Upper lobe of right lung (tissue), 1 donor: ENCODE measurements at regions not wholly inside any gene's neighbourhood (a gene's known extent, or its start where the extent isn't known, plus 50 kb on each side); places are given as distances from the start of the nearest gene placed in this dataset.

Experiments
- ATAC-seq: fragments of 200-7000 bp; cut with Tn5 transposase; one replicate; pipeline ENCODE4 v1.9.1; 2020; ENCODE audit warnings: mild to moderate bottlenecking, moderate library complexity
- DNase-seq: peaks from one replicate; pipeline ENCODE4 v3.0.0-alpha.2; 2020
- H3K27ac ChIP-seq: fragments of 200-600 bp; one replicate; pipeline ENCODE4 v1.8.0; 2022
- H3K27me3 ChIP-seq: fragments of 200-600 bp; one replicate; pipeline ENCODE4 v1.8.0; 2022; ENCODE audit warnings: mild to moderate bottlenecking
- H3K36me3 ChIP-seq: fragments of 200-600 bp; one replicate; pipeline ENCODE4 v1.8.0; 2022
- H3K4me1 ChIP-seq: fragments of 200-600 bp; one replicate; pipeline ENCODE4 v1.8.0; 2022
- H3K4me3 ChIP-seq: fragments of 200-600 bp; one replicate; pipeline ENCODE4 v1.8.0; 2022; ENCODE audit warnings: mild to moderate bottlenecking
- H3K9me3 ChIP-seq: fragments of 200-600 bp; one replicate; pipeline ENCODE4 v1.8.0; 2022
- intact Hi-C: fragments of 100-400 bp; cut with DNase I; formaldehyde crosslinking; loops from one replicate; pipeline ENCODE4 v1.11.0; 2022
- TF ChIP-seq, protein P1 (sequence below): fragments of 200-600 bp; IDR thresholded peaks from one replicate; pipeline ENCODE4 v1.8.0; 2022; ENCODE audit warnings: antibody characterized with exemption
- donor health status: DM: no; HTN: yes; CAD: no; lungs with severe emphysema.

DNA sequence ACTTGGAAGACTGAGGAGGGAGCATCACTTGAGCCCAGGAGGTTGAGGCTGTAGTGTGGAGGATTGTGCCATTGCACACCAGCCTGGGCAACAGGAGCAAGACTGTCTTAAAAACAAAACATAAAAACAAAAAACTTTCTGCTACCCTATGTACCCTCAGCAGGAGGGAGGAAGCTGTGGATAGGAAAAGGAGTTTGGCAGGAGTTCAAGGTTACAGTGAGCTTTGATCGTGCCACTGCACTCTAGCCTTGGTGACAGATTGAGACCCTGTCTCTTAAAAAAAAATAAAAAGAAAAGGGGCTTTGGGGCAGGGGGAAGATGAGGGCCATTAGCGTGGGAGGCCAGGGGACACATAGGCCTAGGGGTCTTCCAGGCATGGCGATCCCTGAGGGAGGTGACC is 135.7 kb downstream of the DHX35 start:
- intact Hi-C loops = no loop called here

DNA sequence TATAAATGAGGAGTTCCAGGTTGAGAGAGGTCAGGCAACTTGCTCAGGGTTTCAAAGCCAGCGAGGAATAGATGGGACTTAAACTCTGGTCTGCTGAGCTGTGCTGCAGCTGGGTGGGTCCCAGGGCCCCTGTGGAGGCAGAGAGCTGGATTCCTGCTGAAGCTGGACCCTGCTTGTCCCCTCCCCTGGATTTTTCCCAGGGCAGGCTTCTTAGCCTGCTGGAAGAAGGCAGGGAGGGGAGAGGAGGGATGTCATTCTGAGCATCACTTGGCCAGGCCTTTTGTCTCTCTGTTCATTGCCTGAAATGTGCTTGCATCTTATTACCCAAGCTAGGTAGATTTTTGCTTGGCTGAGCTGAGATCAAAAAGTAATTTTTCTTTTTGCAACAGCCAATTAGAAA is 133.7 kb downstream of the DHX35 start:
- no peaks in the 10 kb centered on the region for H3K4me1 ChIP-seq
- H3K27ac ChIP-seq = no peak overlapping the region
- no peaks in the 10 kb centered on the region for H3K27me3 ChIP-seq
- intact Hi-C loops = no loop called here
- no peak overlapping the region for H3K4me3 ChIP-seq
- H3K36me3 ChIP-seq = no peaks in the 10 kb centered on the region
- ATAC-seq = no peak
- H3K9me3 ChIP-seq = no peaks in the 10 kb centered on the region
- no peak for DNase-seq
- TF ChIP-seq, protein P1, sequence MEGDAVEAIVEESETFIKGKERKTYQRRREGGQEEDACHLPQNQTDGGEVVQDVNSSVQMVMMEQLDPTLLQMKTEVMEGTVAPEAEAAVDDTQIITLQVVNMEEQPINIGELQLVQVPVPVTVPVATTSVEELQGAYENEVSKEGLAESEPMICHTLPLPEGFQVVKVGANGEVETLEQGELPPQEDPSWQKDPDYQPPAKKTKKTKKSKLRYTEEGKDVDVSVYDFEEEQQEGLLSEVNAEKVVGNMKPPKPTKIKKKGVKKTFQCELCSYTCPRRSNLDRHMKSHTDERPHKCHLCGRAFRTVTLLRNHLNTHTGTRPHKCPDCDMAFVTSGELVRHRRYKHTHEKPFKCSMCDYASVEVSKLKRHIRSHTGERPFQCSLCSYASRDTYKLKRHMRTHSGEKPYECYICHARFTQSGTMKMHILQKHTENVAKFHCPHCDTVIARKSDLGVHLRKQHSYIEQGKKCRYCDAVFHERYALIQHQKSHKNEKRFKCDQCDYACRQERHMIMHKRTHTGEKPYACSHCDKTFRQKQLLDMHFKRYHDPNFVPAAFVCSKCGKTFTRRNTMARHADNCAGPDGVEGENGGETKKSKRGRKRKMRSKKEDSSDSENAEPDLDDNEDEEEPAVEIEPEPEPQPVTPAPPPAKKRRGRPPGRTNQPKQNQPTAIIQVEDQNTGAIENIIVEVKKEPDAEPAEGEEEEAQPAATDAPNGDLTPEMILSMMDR = no peak

More for the DNA sequence above, 135.7 kb downstream of the DHX35 start:
- DNase-seq (no peak), ATAC-seq (no peak)
- no peaks in the 10 kb centered on the region for H3K27me3 ChIP-seq
- no peaks in the 10 kb centered on the region for H3K36me3 ChIP-seq
- H3K4me3 ChIP-seq = no peak overlapping the region
- TF ChIP-seq, protein P1 = no peak
- no peaks in the 10 kb centered on the region for H3K4me1 ChIP-seq
- H3K27ac ChIP-seq = no peak overlapping the region
- H3K9me3 ChIP-seq = no peaks in the 10 kb centered on the region

DNA sequence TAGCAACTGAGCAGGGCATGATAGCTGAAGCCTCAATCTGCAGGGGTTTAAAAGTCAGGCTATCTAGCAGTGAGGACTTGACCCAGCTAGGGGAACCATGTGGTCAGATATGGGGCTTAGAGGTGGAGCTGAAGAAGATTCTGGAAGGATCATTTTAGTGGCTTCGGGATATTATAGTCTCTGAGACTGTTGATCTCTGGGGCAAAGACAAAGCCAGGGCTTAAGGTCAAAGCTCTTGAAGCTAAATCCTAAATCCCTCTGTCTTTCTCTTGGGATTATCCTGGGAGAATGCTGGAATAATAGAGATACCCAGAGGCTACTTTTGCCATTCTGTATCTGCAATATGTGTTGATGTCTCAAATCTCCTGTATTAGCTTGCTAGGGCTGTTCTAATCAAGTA is 132.2 kb downstream of the DHX35 start:
- no peak overlapping the region for H3K4me3 ChIP-seq
- H3K27me3 ChIP-seq = no peaks in the 10 kb centered on the region
- no peaks in the 10 kb centered on the region for H3K36me3 ChIP-seq
- H3K9me3 ChIP-seq = no peaks in the 10 kb centered on the region
- H3K4me1 ChIP-seq = no peaks in the 10 kb centered on the region
- TF ChIP-seq, protein P1 = no peak
- ATAC-seq = no peak
- no peak overlapping the region for H3K27ac ChIP-seq
- intact Hi-C loops = no loop called here
- DNase-seq = no peak

DNA sequence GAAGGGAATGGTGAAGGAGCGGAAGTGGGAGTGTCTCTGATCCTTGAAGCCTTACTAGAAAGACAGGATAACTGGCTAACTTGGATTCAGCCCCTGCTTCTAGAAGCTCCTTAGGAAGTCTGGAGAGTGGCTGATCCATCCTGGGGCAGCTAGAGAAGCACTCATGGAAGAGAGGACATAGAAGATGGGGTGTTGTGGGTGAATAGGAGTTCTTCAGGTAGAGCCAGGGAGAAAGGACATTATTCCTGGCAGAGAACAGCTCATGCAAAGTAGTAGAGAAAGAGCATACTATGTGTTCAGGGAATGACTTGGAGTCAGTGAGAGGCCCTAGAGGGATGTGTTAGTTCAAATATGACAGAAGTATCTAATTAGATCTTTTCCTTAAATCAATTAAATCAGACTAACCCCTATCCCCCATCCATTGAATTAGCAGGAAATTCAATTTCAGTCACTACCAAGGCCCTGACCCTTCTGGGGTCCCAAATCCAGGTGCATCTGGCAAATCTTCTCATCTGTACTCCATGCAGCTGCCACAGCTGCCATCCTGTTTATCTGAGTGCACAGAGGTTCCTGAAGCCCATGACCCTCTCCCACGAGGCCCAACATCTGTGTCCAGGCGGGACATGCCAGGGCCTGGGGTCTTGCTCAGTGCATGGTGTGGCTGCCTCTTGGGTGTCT is 130.7 kb downstream of the DHX35 start:
- no peaks in the 10 kb centered on the region for H3K9me3 ChIP-seq
- no peak overlapping the region for H3K27ac ChIP-seq
- intact Hi-C loops = no loop called here
- no peak for ATAC-seq
- TF ChIP-seq, protein P1 = no peak
- no peaks in the 10 kb centered on the region for H3K4me1 ChIP-seq
- H3K27me3 ChIP-seq = no peaks in the 10 kb centered on the region
- DNase-seq = no peak
- H3K4me3 ChIP-seq = no peak overlapping the region
- no peaks in the 10 kb centered on the region for H3K36me3 ChIP-seq

DNA sequence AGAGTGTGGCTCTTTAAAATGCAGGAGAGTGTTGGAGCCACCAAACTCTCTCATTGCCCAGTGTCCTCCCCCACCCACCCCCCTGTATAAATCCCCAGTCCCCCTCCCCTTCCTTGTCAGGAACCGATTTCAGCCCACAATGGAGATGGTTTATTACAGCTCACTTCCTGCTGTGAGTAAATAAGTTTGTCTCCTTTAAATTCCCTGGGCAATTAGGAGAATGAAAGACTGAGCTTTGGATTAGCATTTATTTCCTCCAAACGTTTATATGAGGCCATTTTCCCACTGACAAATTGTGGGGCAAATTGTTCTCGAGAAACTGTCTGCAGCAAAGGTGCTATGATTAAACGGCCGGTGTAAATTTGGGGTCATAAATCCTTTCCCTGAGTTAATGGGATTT is 128.8 kb downstream of the DHX35 start:
- TF ChIP-seq, protein P1 = no peak
- H3K27ac ChIP-seq = no peak overlapping the region
- no peak overlapping the region for H3K4me3 ChIP-seq
- DNase-seq (no peak), ATAC-seq (no peak)
- no peaks in the 10 kb centered on the region for H3K9me3 ChIP-seq
- intact Hi-C loops = no loop called here
- H3K4me1 ChIP-seq = no peaks in the 10 kb centered on the region
- H3K27me3 ChIP-seq = no peaks in the 10 kb centered on the region
- H3K36me3 ChIP-seq = no peaks in the 10 kb centered on the region

DNA sequence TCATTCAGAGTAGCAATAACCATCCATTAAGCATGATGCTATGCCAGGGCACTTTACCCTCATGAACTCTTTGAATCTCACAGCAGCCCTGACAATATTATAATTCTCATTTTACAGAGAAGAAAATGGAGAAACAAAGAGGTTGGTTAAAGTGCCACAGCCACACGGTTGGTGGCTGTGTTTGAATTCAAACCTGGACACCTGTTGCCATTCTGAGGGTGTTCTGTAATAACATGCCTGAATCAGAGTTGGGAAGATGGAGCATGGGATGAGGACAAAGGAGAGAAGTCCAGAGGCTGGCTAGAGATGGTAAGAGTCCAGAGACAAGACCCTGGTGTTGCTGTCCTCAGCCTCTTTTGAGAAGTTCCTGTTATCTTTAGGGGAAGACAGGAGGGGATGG is 127.7 kb downstream of the DHX35 start:
- intact Hi-C loops = no loop called here
- ATAC-seq = no peak
- TF ChIP-seq, protein P1 = no peak
- no peak overlapping the region for H3K4me3 ChIP-seq
- no peaks in the 10 kb centered on the region for H3K9me3 ChIP-seq
- H3K36me3 ChIP-seq = no peaks in the 10 kb centered on the region
- no peaks in the 10 kb centered on the region for H3K4me1 ChIP-seq
- H3K27me3 ChIP-seq = no peaks in the 10 kb centered on the region
- no peak for DNase-seq
- no peak overlapping the region for H3K27ac ChIP-seq
